MM.1S (cell line): ENCODE measurements at regions not wholly inside any gene's neighbourhood (a gene's known extent, or its start where the extent isn't known, plus 50 kb on each side); places are given as distances from the start of the nearest gene placed in this dataset.

ENCODE experiments used
- DNase-seq: peaks from one replicate; pipeline ENCODE4 v3.0.0-alpha.2; 2015
- H2AFZ ChIP-seq: fragments of 300-600 bp; sonication (generic); 2 replicates; pipeline ENCODE4 v1.6.0; 2016; ENCODE audit warnings: antibody characterized with exemption, low read length
- H3F3A ChIP-seq: fragments of 300-600 bp; sonication (generic); 2 replicates; pipeline ENCODE4 v1.6.1; 2016; ENCODE audit warnings: mild to moderate bottlenecking, antibody characterized with exemption, low read length, moderate library complexity, mixed read lengths; ENCODE audit not compliant: insufficient read depth
- H3K27ac ChIP-seq: fragments of 300-600 bp; sonication (generic); 2 replicates; pipeline ENCODE4 v1.5.1; 2016; ENCODE audit warnings: mild to moderate bottlenecking, low read length
- H3K27me3 ChIP-seq: fragments of 300-600 bp; sonication (generic); replicated peaks from 2 replicates; pipeline ENCODE4 v1.6.0; 2016; ENCODE audit warnings: low read length; ENCODE audit not compliant: insufficient read depth
- H3K36me3 ChIP-seq: fragments of 300-600 bp; sonication (generic); replicated peaks from 2 replicates; pipeline ENCODE4 v1.6.1; 2016; ENCODE audit warnings: mild to moderate bottlenecking, low read length, mixed read lengths; ENCODE audit not compliant: insufficient read depth
- H3K4me1 ChIP-seq: fragments of 300-600 bp; sonication (generic); 2 replicates; pipeline ENCODE4 v1.6.1; 2016; ENCODE audit warnings: low read length, mixed read lengths
- H3K4me2 ChIP-seq: fragments of 300-600 bp; sonication (generic); 2 replicates; pipeline ENCODE4 v1.6.0; 2016; ENCODE audit warnings: low read depth, low read length
- H3K4me3 ChIP-seq: fragments of 300-600 bp; sonication (generic); 2 replicates; pipeline ENCODE4 v1.5.1; 2016; ENCODE audit warnings: low read length, mixed read lengths
- H3K79me2 ChIP-seq: fragments of 300-600 bp; sonication (generic); 2 replicates; pipeline ENCODE4 v1.6.1; 2016; ENCODE audit warnings: mixed run types, low read length, mixed read lengths
- H3K9ac ChIP-seq: fragments of 300-600 bp; sonication (generic); 2 replicates; pipeline ENCODE4 v1.6.1; 2016; ENCODE audit warnings: low read length, mixed read lengths
- H3K9me2 ChIP-seq: fragments of 300-600 bp; sonication (generic); replicated peaks from 2 replicates; pipeline ENCODE4 v1.6.1; 2016; ENCODE audit warnings: mild to moderate bottlenecking, low read length, mixed read lengths; ENCODE audit not compliant: insufficient read depth
- H3K9me3 ChIP-seq: fragments of 300-600 bp; sonication (generic); replicated peaks from 2 replicates; pipeline ENCODE4 v1.6.1; 2016; ENCODE audit warnings: mild to moderate bottlenecking, low read length, mixed read lengths; ENCODE audit not compliant: insufficient read depth
- H4K20me1 ChIP-seq: fragments of 300-600 bp; sonication (generic); 2 replicates; pipeline ENCODE4 v1.6.1; 2016; ENCODE audit warnings: mild to moderate bottlenecking, low read length, moderate library complexity, mixed read lengths; ENCODE audit not compliant: insufficient read depth
- CTCF ChIP-seq: fragments of 300-600 bp; sonication (generic); IDR thresholded peaks from 2 replicates; pipeline ENCODE4 v1.5.1; 2016; ENCODE audit warnings: antibody characterized with exemption, low read length, mixed read lengths
- EZH2 ChIP-seq: fragments of 300-600 bp; sonication (generic); optimal IDR thresholded peaks from 2 replicates; pipeline ENCODE3; 2017; ENCODE audit warnings: low read depth, mild to moderate bottlenecking, antibody characterized with exemption, low read length, mixed read lengths
- EZH2phosphoT487 ChIP-seq: fragments of 300-600 bp; sonication (generic); IDR thresholded peaks from 2 replicates; pipeline ENCODE4 v1.6.1; 2018; ENCODE audit warnings: antibody characterized with exemption, low read length

DNA sequence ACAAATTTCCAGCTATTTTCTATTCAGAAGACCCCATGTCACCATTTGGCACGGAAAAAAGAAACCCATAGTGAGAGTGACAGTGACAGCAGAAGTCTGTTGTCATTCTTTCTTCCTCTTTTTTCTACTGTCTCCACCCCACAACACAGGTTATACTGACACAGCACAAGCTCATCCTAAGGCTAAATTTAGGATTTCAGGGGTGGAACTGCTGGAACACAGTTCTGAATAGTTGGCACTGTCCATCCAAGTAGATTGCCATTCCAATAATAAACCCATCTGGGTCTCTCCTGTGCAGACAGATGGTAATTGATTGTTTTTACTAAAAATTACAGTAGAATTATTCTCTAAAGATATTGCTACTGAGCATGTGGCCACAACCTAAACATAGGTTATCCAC lies 95.2 kb upstream of the C11orf87 start:
- H3K9me3 ChIP-seq = no peaks in the 10 kb centered on the region
- no peaks in the 10 kb centered on the region for H3K36me3 ChIP-seq
- H3K4me3 ChIP-seq = no peak overlapping the region
- no peak for TF ChIP-seq CTCF
- no peak for TF ChIP-seq EZH2phosphoT487
- no peak for TF ChIP-seq EZH2
- no peaks in the 10 kb centered on the region for H3K27me3 ChIP-seq
- no peak for DNase-seq
- no peaks in the 10 kb centered on the region for H3F3A ChIP-seq
- H3K27ac ChIP-seq = no peak overlapping the region
- no peaks in the 10 kb centered on the region for H3K4me1 ChIP-seq
- H3K4me2 ChIP-seq = no peak overlapping the region
- H3K79me2 ChIP-seq = no peaks in the 10 kb centered on the region
- no peak overlapping the region for H3K9ac ChIP-seq
- no peak overlapping the region for H2AFZ ChIP-seq
- no peaks in the 10 kb centered on the region for H4K20me1 ChIP-seq
- no peaks in the 10 kb centered on the region for H3K9me2 ChIP-seq

DNA sequence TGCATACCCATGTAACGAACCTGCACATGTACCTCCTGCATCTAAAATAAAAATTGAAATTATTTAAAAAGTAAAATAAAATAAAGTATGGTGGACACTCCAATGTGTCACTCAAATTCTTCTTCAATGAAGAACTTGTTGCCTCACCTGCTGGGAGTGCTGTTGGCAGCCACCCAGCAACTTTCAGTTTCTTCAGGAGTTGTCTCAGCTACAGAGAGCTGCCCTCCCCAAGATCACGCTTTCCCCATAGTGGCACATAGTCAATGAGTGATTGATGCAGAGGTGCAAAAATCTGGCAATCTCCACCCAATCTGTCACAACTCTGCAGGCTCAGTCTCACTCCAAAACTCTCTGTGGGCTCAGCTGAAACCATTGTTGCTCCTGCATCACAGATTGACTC lies 92.3 kb upstream of the C11orf87 start:
- DNase-seq = peak; percentile 29
- Histone ChIP-seq H3K27ac (no peak overlapping the region), H4K20me1 (no peaks in the 10 kb centered on the region), H3K4me2 (no peak overlapping the region), H3K9me3 (no peaks in the 10 kb centered on the region), H3K4me1 (no peaks in the 10 kb centered on the region), H3K36me3 (no peaks in the 10 kb centered on the region), H2AFZ (no peak overlapping the region), H3F3A (no peaks in the 10 kb centered on the region), H3K9ac (no peak overlapping the region), H3K9me2 (no peaks in the 10 kb centered on the region), H3K4me3 (no peak overlapping the region), H3K27me3 (no peaks in the 10 kb centered on the region), H3K79me2 (no peaks in the 10 kb centered on the region)
- TF ChIP-seq EZH2 (no peak), CTCF (no peak), EZH2phosphoT487 (no peak)

DNA sequence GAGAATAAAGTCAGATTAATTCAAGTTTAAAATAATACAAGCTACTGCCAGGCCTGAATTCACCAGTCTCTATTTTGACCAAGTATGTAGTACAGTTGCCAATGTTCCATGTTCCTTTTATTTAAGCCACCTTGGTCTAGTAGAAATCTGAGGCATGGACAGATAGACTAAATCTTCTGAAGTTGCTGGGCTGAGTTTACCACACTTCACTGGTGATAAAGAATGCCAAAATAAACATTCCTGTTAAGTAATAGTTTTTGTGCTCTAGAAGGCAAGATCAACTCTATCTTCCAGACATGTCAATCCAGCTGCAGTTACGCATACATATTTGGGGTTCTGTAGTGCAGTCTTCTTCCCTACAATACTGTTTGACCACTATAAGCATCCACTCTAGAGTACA lies 83.9 kb upstream of the C11orf87 start:
- Histone ChIP-seq H4K20me1 (no peaks in the 10 kb centered on the region), H3K9me2 (no peaks in the 10 kb centered on the region)

More for the DNA sequence above, 83.9 kb upstream of the C11orf87 start:
- Histone ChIP-seq H2AFZ (no peak overlapping the region), H3F3A (no peaks in the 10 kb centered on the region), H3K4me1 (no peaks in the 10 kb centered on the region), H3K9ac (no peak overlapping the region), H3K79me2 (no peaks in the 10 kb centered on the region), H3K9me3 (no peaks in the 10 kb centered on the region), H3K4me3 (no peak overlapping the region), H3K36me3 (no peaks in the 10 kb centered on the region), H3K4me2 (no peak overlapping the region), H3K27me3 (no peaks in the 10 kb centered on the region), H3K27ac (no peak overlapping the region)
- DNase-seq = no peak
- TF ChIP-seq EZH2phosphoT487 (no peak), CTCF (no peak), EZH2 (no peak)
